HL-60 (cell line): ENCODE measurements at regions not wholly inside any gene's neighbourhood (a gene's known extent, or its start where the extent isn't known, plus 50 kb on each side); places are given as distances from the start of the nearest gene placed in this dataset.

Experiments used
- GABPA ChIP-seq: IDR thresholded peaks from 2 replicates; pipeline ENCODE4 v1.6.1; 2012; ENCODE audit warnings: low read depth
- POLR2AphosphoS5 ChIP-seq: IDR thresholded peaks from 2 replicates; pipeline ENCODE4 v1.6.1; 2012; ENCODE audit warnings: low read depth
- SPI1 ChIP-seq: IDR thresholded peaks from 2 replicates; pipeline ENCODE4 v1.6.1; 2012; ENCODE audit warnings: low read depth, mild to moderate bottlenecking, borderline replicate concordance
- TF ChIP-seq, protein P1 (sequence below): IDR thresholded peaks from one replicate; pipeline ENCODE4 v1.5.1; 2011; ENCODE audit warnings: low read length, control low read depth, inconsistent platforms; ENCODE audit not compliant: insufficient read depth
- TF ChIP-seq, protein P2 (sequence below): IDR thresholded peaks from 2 replicates; pipeline ENCODE4 v1.6.1; 2012; ENCODE audit warnings: low read depth; ENCODE audit not compliant: insufficient replicate concordance

GRCh38 chr17:65431116-65431515 is 130.3 kb downstream of the AXIN2 start:
- TF ChIP-seq, protein P1, sequence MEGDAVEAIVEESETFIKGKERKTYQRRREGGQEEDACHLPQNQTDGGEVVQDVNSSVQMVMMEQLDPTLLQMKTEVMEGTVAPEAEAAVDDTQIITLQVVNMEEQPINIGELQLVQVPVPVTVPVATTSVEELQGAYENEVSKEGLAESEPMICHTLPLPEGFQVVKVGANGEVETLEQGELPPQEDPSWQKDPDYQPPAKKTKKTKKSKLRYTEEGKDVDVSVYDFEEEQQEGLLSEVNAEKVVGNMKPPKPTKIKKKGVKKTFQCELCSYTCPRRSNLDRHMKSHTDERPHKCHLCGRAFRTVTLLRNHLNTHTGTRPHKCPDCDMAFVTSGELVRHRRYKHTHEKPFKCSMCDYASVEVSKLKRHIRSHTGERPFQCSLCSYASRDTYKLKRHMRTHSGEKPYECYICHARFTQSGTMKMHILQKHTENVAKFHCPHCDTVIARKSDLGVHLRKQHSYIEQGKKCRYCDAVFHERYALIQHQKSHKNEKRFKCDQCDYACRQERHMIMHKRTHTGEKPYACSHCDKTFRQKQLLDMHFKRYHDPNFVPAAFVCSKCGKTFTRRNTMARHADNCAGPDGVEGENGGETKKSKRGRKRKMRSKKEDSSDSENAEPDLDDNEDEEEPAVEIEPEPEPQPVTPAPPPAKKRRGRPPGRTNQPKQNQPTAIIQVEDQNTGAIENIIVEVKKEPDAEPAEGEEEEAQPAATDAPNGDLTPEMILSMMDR = no peak
- TF ChIP-seq, protein P2, sequence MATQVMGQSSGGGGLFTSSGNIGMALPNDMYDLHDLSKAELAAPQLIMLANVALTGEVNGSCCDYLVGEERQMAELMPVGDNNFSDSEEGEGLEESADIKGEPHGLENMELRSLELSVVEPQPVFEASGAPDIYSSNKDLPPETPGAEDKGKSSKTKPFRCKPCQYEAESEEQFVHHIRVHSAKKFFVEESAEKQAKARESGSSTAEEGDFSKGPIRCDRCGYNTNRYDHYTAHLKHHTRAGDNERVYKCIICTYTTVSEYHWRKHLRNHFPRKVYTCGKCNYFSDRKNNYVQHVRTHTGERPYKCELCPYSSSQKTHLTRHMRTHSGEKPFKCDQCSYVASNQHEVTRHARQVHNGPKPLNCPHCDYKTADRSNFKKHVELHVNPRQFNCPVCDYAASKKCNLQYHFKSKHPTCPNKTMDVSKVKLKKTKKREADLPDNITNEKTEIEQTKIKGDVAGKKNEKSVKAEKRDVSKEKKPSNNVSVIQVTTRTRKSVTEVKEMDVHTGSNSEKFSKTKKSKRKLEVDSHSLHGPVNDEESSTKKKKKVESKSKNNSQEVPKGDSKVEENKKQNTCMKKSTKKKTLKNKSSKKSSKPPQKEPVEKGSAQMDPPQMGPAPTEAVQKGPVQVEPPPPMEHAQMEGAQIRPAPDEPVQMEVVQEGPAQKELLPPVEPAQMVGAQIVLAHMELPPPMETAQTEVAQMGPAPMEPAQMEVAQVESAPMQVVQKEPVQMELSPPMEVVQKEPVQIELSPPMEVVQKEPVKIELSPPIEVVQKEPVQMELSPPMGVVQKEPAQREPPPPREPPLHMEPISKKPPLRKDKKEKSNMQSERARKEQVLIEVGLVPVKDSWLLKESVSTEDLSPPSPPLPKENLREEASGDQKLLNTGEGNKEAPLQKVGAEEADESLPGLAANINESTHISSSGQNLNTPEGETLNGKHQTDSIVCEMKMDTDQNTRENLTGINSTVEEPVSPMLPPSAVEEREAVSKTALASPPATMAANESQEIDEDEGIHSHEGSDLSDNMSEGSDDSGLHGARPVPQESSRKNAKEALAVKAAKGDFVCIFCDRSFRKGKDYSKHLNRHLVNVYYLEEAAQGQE = no peak
- no peak for TF ChIP-seq SPI1
- no peak for TF ChIP-seq POLR2AphosphoS5
- no peak for TF ChIP-seq GABPA
